Spleen (tissue), 11 donors: ENCODE measurements at regions not wholly inside any gene's neighbourhood (a gene's known extent, or its start where the extent isn't known, plus 50 kb on each side); places are given as distances from the start of the nearest gene placed in this dataset.

Source experiments
- DNase-seq: peaks from one replicate; pipeline ENCODE4 v3.0.0-alpha.2; 2020
- H3K27ac ChIP-seq, 8 donors: fragments of 200-600 bp; sonication (generic) in 7 of 8; 1 replicate in 4 of 8; 2 replicates in 4 of 8; pipeline versions ENCODE4 v1.5.0 to v1.8.0; 2016 to 2021; ENCODE audit warnings: inconsistent platforms in 4 of 8, mild to moderate bottlenecking in 4 of 8, moderate library complexity in 1 of 8
- H3K27me3 ChIP-seq, 7 donors: fragments of 200-600 bp; sonication (generic) in 6 of 7; replicated peaks in 1 of 7; 1 replicate in 4 of 7; 2 replicates in 3 of 7; pipeline versions ENCODE4 v1.5.0 to v1.8.0; 2016 to 2021; ENCODE audit warnings: inconsistent platforms in 3 of 7, mild to moderate bottlenecking in 1 of 7
- H3K36me3 ChIP-seq, 6 donors: fragments of 200-600 bp; sonication (generic) in 5 of 6; 1 replicate in 4 of 6; 2 replicates in 2 of 6; pipeline versions ENCODE4 v1.5.0 to v1.8.0; 2016 to 2021; ENCODE audit warnings: inconsistent platforms in 2 of 6
- H3K4me1 ChIP-seq, 6 donors: fragments of 200-600 bp; sonication (generic) in 5 of 6; 1 replicate in 3 of 6; 2 replicates in 3 of 6; pipeline versions ENCODE4 v1.5.0 to v1.8.0; 2016 to 2021; ENCODE audit warnings: inconsistent platforms in 3 of 6
- H3K4me3 ChIP-seq, 8 donors: fragments of 200-600 bp; sonication (generic) in 7 of 8; 1 replicate in 4 of 8; 2 replicates in 4 of 8; pipeline versions ENCODE4 v1.5.0 to v1.8.0; 2016 to 2021; ENCODE audit warnings: inconsistent platforms in 4 of 8, mild to moderate bottlenecking in 4 of 8, moderate library complexity in 2 of 8
- H3K9me3 ChIP-seq, 8 donors: fragments of 200-600 bp; sonication (generic) in 7 of 8; 1 replicate in 4 of 8; 2 replicates in 4 of 8; pipeline versions ENCODE4 v1.5.0 to v1.8.0; 2016 to 2021; ENCODE audit warnings: inconsistent platforms in 4 of 8
- POLR2A ChIP-seq, 3 donors: fragments of 450-650 bp; IDR thresholded peaks; one replicate each; pipeline ENCODE4 v1.5.1; 2017; ENCODE audit warnings: antibody characterized with exemption in 3 of 3, mild to moderate bottlenecking in 1 of 3
- POLR2AphosphoS5 ChIP-seq, 3 donors: sonication (generic); formaldehyde crosslinking; IDR thresholded peaks; one replicate each; pipeline ENCODE4 v1.5.1; 2017; ENCODE audit warnings: antibody characterized with exemption in 3 of 3
- WGBS, 5 donors: extraction: QIAGEN DNeasy Blood & Tissue Kit in 3 of 5; methylation state at CpG; one replicate each; pipeline versions ENCODE4 v1.1.5 to v1.1.7; 2013 to 2018; 5-methylcytosine and 5-hydroxymethylcytosine counted together
- intact Hi-C: fragments of 100-400 bp; cut with DNase I; formaldehyde crosslinking; loops from one replicate; pipeline ENCODE4 v1.15.0; 2023; ENCODE audit warnings: low total_unique reads
- TF ChIP-seq, protein P1 (sequence below), 11 experiments: fragments of 200-600 bp in 7 of 11; fragments of 450-650 bp in 4 of 11; sonication (generic) in 4 of 11; IDR thresholded peaks in 8 of 11; conservative IDR thresholded peaks in 3 of 11; 1 replicate in 7 of 11; 2 replicates in 4 of 11; pipeline versions ENCODE4 v1.4.0 to v1.8.0; 2016 to 2021; ENCODE audit warnings: antibody characterized with exemption in 11 of 11, inconsistent platforms in 4 of 11, mild to moderate bottlenecking in 1 of 11
- donor health status: healthy with polysubstance abuse.
- donor health status: DM: no; HTN: no; CAD: no; lungs with moderate emphysema.
- donor health status: DM: no; HTN: no; CAD: no.
- donor health status: Bipolar disorder and iron deficiency.
- donor health status: healthy.
- donor health status: DM: no; HTN: no; CAD: no.
- donor health status: DM: yes; HTN: yes; CAD: no.

DNA sequence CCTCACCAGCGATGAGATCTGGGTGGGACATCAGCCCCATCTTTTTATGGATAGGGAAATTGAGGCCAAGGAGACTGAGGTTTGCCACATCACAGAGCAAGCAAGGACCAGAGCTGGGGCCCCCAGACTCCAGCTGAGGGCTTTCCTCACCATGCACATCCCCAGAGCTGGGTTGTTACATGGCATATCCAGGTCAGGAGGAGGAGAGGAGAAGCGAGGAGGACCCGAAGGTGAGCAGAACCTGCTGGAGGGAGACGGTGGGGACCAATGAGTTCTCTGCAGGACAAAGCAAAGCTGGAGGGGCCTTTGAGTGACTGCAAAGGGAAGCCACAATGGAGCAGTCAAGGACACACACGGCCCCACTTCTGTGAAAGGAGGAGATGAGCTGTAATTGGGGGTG lies 255.5 kb upstream of the CSF3R start:
- intact Hi-C loops: no loop called here
- 62 to 77% (median 70%) methylated on average over 5 of the region's 5 CpGs for WGBS, 5 donors
- H3K27me3 ChIP-seq: peaks cover 0 to 79% (median 0%) of the 10 kb centered on the region in 7 donors
- no peaks in the 10 kb centered on the region for H3K36me3 ChIP-seq
- H3K4me1 ChIP-seq: no peaks in the 10 kb centered on the region
- no peak for DNase-seq
- no peak overlapping the region for H3K4me3 ChIP-seq
- H3K27ac ChIP-seq: no peak overlapping the region
- H3K9me3 ChIP-seq: peaks cover 0 to 9% (median 0%) of the 10 kb centered on the region in 8 donors
- TF ChIP-seq, protein P1, sequence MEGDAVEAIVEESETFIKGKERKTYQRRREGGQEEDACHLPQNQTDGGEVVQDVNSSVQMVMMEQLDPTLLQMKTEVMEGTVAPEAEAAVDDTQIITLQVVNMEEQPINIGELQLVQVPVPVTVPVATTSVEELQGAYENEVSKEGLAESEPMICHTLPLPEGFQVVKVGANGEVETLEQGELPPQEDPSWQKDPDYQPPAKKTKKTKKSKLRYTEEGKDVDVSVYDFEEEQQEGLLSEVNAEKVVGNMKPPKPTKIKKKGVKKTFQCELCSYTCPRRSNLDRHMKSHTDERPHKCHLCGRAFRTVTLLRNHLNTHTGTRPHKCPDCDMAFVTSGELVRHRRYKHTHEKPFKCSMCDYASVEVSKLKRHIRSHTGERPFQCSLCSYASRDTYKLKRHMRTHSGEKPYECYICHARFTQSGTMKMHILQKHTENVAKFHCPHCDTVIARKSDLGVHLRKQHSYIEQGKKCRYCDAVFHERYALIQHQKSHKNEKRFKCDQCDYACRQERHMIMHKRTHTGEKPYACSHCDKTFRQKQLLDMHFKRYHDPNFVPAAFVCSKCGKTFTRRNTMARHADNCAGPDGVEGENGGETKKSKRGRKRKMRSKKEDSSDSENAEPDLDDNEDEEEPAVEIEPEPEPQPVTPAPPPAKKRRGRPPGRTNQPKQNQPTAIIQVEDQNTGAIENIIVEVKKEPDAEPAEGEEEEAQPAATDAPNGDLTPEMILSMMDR (IDR thresholded peaks at IDR 0.05 in 8 of 11, conservative IDR thresholded peaks at IDR 0.05 in 3 of 11): no peak
- TF ChIP-seq POLR2AphosphoS5 (IDR thresholded peaks at IDR 0.05): no peak
- TF ChIP-seq POLR2A (IDR thresholded peaks at IDR 0.05): no peak

DNA sequence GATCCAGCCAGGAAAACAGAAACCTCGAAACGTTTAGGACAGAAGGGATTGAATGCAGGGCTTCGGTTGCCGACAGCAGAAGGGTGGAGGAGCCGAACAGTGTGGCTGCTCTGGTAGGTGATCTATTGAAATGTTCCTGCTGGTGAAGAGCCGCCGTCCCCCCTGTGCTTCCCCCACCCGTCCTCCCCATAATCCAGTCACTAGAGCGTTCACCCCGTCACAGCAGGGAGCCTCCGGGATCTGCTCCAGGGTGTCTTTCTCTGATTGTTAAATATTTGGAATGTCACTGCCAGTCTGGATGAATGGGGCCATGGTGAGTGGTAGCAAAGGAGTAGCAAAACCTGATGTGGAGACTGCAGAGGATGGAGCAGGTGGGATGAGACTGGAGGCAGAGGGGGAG lies 255.1 kb upstream of the CSF3R start:
- H3K9me3 ChIP-seq: peaks cover 0 to 9% (median 0%) of the 10 kb centered on the region in 8 donors
- intact Hi-C loops: no loop called here
- 41 to 54% (median 45%) methylated on average over 11 of the region's 11 CpGs for WGBS, 5 donors
- H3K27me3 ChIP-seq: peaks cover 0 to 84% (median 0%) of the 10 kb centered on the region in 7 donors
- H3K36me3 ChIP-seq: no peaks in the 10 kb centered on the region
- H3K4me3 ChIP-seq: no peak overlapping the region
- DNase-seq: no peak
- TF ChIP-seq, protein P1 (IDR thresholded peaks at IDR 0.05 in 8 of 11, conservative IDR thresholded peaks at IDR 0.05 in 3 of 11): no peak
- no peak for TF ChIP-seq POLR2AphosphoS5 (IDR thresholded peaks at IDR 0.05)
- TF ChIP-seq POLR2A (IDR thresholded peaks at IDR 0.05): no peak
- no peaks in the 10 kb centered on the region for H3K4me1 ChIP-seq
- no peak overlapping the region for H3K27ac ChIP-seq

DNA sequence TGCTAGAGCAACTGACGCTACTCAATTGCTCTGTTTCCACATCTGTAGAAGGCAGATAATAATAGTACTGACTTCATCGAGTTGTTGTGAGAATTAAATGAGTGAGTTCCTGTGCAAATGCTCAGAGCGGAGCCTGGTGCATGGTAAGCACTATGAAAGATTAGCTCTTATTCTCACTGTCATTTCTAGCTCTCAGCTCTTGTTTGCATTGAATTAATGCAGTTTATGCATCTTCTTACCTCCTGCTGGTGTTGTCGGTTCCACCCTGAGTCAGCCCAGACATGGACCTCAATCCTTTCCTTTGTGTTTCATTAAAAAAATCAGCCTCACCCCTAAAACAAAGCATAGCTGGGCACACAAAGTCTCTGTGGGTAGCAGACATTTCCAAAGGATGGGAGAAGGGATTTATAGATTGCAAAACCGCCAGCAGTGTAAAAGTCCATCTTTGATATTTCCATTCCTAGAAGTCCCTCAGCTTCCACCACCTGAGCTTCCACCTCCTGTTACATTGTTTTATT lies 254.4 kb upstream of the CSF3R start:
- WGBS, 5 donors: 56 to 74% (median 61%) methylated on average over 5 of the region's 5 CpGs

DNA sequence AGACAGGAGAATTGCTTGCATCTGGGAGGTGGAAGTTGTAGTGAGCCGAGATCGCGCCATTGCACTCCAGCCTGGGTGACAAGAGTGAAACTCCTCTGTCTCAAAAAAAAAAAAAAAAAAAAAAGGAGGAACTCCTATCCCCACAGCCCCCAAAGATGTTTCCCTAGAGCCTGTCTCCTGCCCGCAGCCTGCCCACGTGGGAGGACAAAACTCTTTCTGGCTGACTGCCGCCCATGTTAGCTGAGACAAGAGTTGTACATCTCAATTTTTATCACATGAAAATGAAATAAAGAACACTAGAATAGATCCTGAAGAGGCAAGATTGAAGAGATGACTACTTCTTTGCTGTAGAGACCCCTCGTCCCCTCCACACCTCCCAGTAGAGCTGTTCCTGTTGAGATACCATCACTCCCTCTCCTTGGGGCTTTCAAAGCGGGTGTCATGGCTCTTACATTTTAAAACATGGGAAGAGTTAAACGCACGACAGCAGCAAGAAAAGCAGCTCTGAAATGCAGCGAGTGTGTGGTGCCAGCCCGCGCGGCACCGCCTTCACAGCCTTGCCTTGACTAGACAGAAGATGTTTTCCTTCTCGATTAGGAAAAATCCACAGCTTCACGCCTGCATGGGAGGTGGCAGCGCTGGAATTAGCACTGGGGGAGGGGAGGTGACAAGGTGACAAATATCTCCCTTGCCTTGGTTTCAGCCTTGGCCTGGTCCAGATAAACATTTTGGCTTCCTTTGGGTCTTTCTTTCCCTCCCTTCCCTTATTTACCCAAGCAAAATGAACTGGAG lies 253.4 kb upstream of the CSF3R start:
- peaks cover 0 to 93% (median 0%) of the 10 kb centered on the region in 7 donors for H3K27me3 ChIP-seq
- no peak for DNase-seq
- peaks cover 0 to 5% (median 0%) of the 10 kb centered on the region in 8 donors for H3K9me3 ChIP-seq
- no peak overlapping the region for H3K4me3 ChIP-seq
- no peak overlapping the region for H3K27ac ChIP-seq
- TF ChIP-seq POLR2A (IDR thresholded peaks at IDR 0.05): no peak
- TF ChIP-seq POLR2AphosphoS5 (IDR thresholded peaks at IDR 0.05): no peak
- TF ChIP-seq, protein P1 (IDR thresholded peaks at IDR 0.05 in 8 of 11, conservative IDR thresholded peaks at IDR 0.05 in 3 of 11): no peak
- no peaks in the 10 kb centered on the region for H3K36me3 ChIP-seq
- no peaks in the 10 kb centered on the region for H3K4me1 ChIP-seq
- WGBS, 5 donors: 36 to 57% (median 48%) methylated on average over 18 of the region's 18 CpGs
- intact Hi-C loops: no loop called here

More for the DNA sequence above, 254.4 kb upstream of the CSF3R start:
- no peaks in the 10 kb centered on the region for H3K4me1 ChIP-seq
- no peaks in the 10 kb centered on the region for H3K36me3 ChIP-seq
- no peak for TF ChIP-seq POLR2A (IDR thresholded peaks at IDR 0.05)
- TF ChIP-seq, protein P1 (IDR thresholded peaks at IDR 0.05 in 8 of 11, conservative IDR thresholded peaks at IDR 0.05 in 3 of 11): no peak
- no peak for TF ChIP-seq POLR2AphosphoS5 (IDR thresholded peaks at IDR 0.05)
- DNase-seq: no peak
- H3K27ac ChIP-seq: no peak overlapping the region
- peaks cover 0 to 90% (median 0%) of the 10 kb centered on the region in 7 donors for H3K27me3 ChIP-seq
- H3K9me3 ChIP-seq: peaks cover 0 to 9% (median 0%) of the 10 kb centered on the region in 8 donors
- no peak overlapping the region for H3K4me3 ChIP-seq
- intact Hi-C loops: no loop called here
